GM21825 (cell line): ENCODE measurements at regions not wholly inside any gene's neighbourhood (a gene's known extent, or its start where the extent isn't known, plus 50 kb on each side); places are given as distances from the start of the nearest gene placed in this dataset.
"Not testable (repeated sequence)": the region's sequence is repeated elsewhere in the genome, so short reads cannot be mapped to it uniquely, and the experiment has no call there.

Experiments
- ATAC-seq: cut with Tn5 transposase; IDR thresholded peaks from one replicate; pipeline ENCODE4 v1.9.1; 2021; ENCODE audit warnings: mild to moderate bottlenecking, moderate library complexity; ENCODE audit not compliant: unreplicated experiment

DNA sequence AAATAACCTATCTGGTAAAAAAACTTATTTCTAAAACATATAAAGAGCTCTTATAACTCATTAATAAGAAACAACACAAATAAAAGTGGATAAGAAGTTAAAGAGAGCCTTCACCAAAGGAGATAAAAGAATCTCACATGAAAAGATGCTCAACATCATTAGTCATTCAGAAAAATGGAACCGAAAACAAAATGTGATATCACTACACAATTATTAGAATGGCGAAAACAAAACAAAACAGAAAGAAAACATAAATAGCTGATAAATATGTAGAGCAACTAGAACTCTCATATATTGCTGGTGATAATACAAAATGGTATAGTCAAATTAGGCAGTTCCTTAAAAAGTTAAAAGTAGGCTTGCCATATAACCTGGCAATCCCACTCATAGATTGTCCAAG lies 1109.3 kb downstream of the PLA2G4A start:
- ATAC-seq = no peak

GRCh38 chr1:187942986-187943385 lies 1114.2 kb downstream of the PLA2G4A start:
- ATAC-seq = no peak

- ATAC-seq = no peak
Measured at GRCh38 chr1:187943606-187944403, 1115.1 kb downstream of the PLA2G4A start.

- ATAC-seq = not testable (repeated sequence)
Measured at GRCh38 chr1:187946661-187947060, 1117.9 kb downstream of the PLA2G4A start.

DNA sequence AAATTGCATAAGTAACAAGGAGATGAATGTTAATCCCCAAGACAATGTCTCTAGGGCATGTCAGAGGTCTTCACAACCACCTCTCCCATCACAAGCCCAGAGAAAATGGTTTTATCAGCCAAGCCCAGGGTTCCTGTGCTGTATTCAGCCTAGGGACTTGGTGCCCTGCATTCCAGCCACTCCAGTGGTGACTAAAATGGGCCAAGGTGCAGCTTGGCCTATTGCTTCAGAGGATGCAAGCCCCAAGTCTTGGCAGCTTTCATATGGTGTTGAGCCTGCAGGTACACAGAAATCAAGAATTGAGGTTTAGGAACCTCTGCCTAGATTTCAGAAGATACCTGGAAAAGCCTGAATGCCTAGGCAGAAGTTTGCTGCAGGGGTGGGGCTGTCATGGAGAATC lies 1118.6 kb downstream of the PLA2G4A start:
- no peak for ATAC-seq

DNA sequence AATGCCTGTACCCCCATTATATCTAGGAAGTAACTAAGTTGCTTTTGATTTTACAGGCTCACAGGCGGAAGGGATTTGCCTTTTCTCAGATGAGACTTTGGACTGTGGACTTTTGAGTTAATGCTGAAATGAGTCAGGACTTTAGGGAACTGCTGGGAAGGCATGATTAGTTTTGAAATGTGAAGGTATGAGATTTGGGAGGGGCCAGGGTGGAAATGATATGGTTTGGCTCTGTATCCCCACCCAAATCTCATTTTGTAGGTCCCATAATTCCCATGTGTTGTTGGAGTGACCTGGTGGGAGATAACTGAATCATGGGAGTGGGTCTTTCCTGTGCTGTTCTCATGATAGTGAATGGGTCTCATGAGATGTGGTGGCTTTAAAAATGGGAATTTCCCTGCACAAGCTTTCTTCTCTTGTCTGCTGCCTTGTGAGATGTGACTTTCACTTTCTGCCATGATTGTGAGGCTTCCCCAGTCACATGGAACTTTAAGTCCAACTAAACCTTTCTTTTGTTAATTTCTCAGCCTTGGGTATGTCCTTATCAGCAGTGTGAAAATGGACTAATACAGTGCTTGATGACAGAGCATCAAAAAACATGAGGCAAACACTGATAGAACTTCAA lies 1119.5 kb downstream of the PLA2G4A start:
- ATAC-seq = no peak

DNA sequence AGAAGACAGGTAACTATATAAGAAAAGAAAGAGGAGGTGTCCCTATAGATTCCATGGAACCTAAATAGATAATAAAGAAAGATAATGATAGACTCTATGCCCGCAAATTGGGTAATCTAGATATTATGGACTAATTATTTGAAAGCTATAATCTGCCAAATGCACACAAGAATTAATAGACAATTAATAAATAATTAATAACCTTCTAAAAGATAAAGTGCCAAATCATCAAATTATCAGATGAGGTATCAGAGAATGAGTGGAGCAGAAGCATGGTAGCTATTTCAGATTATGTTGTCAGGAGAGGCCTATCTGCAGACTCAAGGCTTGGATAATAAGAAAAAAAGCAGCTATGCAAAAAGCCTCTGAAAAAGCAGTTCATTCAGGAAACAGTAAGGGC lies 1120.8 kb downstream of the PLA2G4A start:
- no peak for ATAC-seq

DNA sequence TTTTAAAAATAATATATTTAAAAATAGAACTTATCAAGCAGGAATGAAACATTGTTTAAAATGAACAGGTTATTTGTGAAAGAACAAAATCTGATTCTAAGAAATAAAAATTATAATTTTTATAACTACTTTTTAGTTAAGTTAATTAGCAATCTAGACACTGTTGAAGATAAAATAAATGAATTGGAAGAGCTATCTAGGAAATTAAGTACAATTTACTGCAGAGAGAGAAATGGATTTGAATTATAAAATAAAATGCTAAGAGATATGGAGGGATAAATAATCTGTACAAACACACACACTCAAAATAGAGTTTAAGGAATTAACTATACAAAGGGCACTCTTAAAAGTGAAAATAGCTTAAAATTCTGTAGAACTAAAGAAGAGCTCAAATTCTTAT lies 1123.1 kb downstream of the PLA2G4A start:
- ATAC-seq = no peak

GRCh38 chr1:187952446-187952845 lies 1123.7 kb downstream of the PLA2G4A start:
- ATAC-seq = no peak

- ATAC-seq = no peak
Measured at GRCh38 chr1:187956975-187957374, 1128.2 kb downstream of the PLA2G4A start.

DNA sequence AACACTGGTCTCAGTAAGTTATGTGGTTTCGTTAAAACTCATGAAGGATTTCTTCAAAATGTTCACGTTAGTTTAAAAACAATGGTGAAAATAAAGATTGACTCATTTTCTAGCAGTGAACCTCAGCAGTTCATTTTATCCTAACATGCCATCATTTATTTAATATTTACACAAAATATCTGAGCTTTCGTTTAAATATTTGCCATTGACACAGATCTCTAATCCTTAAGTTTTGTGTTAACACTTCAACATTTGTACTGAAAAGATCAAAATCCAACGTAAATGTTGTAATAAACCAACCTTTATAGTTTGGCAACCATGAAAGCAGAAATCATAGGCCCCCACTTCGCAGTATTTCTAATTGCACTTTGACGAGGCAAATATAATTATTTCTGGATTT lies 1129.5 kb downstream of the PLA2G4A start:
- ATAC-seq = no peak

- no peak for ATAC-seq
Measured at GRCh38 chr1:187959062-187959461, 1130.3 kb downstream of the PLA2G4A start.

GRCh38 chr1:187960125-187960638 lies 1131.4 kb downstream of the PLA2G4A start:
- no peak for ATAC-seq

GRCh38 chr1:187961895-187962294 lies 1133.1 kb downstream of the PLA2G4A start:
- no peak for ATAC-seq

- ATAC-seq = no peak
Measured at GRCh38 chr1:187971851-187972250, 1143.1 kb downstream of the PLA2G4A start.

- no peak for ATAC-seq
Measured at GRCh38 chr1:187977298-187977697, 1148.5 kb downstream of the PLA2G4A start.

- no peak for ATAC-seq
Measured at GRCh38 chr1:187985145-187985896, 1156.6 kb downstream of the PLA2G4A start.

DNA sequence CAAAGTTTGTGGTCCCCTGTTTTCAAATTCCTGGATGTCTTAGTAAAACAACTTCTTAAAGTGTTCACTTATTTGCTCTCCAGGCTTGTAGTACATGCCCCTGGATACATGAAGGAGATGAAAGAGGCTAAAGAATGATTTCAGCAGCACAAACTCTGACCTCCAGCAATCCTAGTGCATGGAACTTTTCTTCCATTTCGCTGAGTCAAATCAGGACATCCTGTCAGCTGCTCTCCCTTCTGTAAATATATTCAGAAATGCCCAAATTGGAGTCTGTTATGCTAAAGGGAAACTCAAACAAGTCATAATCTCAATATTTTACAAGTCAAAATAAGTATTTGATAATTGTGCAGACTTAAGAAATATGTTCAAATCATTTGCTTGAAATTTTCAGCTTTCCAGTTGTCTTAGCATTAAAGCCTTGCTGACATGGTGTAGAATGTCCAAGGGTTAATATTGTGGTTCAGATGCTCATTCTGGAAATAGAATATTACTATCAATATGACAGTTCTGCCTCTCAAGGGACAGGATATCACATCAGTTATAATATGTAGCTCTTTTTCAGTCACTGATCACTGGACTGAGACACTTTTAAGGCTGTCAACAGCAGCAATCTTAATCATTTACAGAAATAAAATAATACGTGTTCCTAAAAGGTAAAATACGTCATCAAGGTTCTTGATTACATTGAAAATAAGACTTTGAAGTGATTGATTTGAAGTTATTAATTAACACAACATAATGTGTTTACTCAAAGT lies 1157.3 kb downstream of the PLA2G4A start:
- peak; percentile 77 for ATAC-seq

GRCh38 chr1:187987236-187987776 lies 1158.6 kb downstream of the PLA2G4A start:
- no peak for ATAC-seq

- no peak for ATAC-seq
Measured at GRCh38 chr1:187991944-187992343, 1163.2 kb downstream of the PLA2G4A start.

GRCh38 chr1:187996780-187997179 lies 1168.0 kb downstream of the PLA2G4A start:
- ATAC-seq = no peak
